Left cardiac atrium (tissue), 4 donors: ENCODE measurements at regions not wholly inside any gene's neighbourhood (a gene's known extent, or its start where the extent isn't known, plus 50 kb on each side); places are given as distances from the start of the nearest gene placed in this dataset.

Source experiments
- ATAC-seq, 2 donors: fragments of 200-7000 bp; cut with Tn5 transposase; one replicate each; pipeline ENCODE4 v1.9.1; 2020; ENCODE audit warnings: mild to moderate bottlenecking in 2 of 2, moderate library complexity in 2 of 2
- DNase-seq: peaks from one replicate; pipeline ENCODE4 v3.0.0-alpha.2; 2020
- intact Hi-C, 2 donors: fragments of 100-400 bp; cut with DNase I; formaldehyde crosslinking; loops; one replicate each; pipeline versions ENCODE4 v1.14.1 to v1.15.1; 2022 to 2023
- donor health status: DM: no; HTN: yes; CAD: no.
- donor health status: DM: no; HTN: yes; CAD: no; lungs with severe emphysema.
- donor health status: DM: yes; HTN: yes; CAD: no.
- donor health status: Dilated cardiomyopathy.

- ATAC-seq, result no peak
- intact Hi-C loops, result no loop called here
- no peak for DNase-seq
These were observed 241.5 kb downstream of the MAF start for GRCh38 chr16:79359082-79359481.

GRCh38 chr16:79358188-79358587 lies 242.3 kb downstream of the MAF start:
- DNase-seq (no peak), ATAC-seq (no peak)
- intact Hi-C loops, result no loop called here

GRCh38 chr16:79355600-79356358 lies 244.8 kb downstream of the MAF start:
- intact Hi-C loops, result no loop called here
- ATAC-seq (no peak), DNase-seq (no peak)

- DNase-seq (no peak), ATAC-seq (no peak)
- intact Hi-C loops, result no loop called here
These were observed 248.6 kb downstream of the MAF start for GRCh38 chr16:79351927-79352326.

GRCh38 chr16:79349803-79350202 lies 250.7 kb downstream of the MAF start:
- DNase-seq (no peak), ATAC-seq (no peak)
- intact Hi-C loops, result no loop called here

- no peak for DNase-seq
- no peak for ATAC-seq
- intact Hi-C loops, result no loop called here
These were observed 251.8 kb downstream of the MAF start for GRCh38 chr16:79348521-79349306.

GRCh38 chr16:79347277-79347676 lies 253.3 kb downstream of the MAF start:
- ATAC-seq, result no peak
- intact Hi-C loops, result no loop called here

GRCh38 chr16:79339863-79340262 lies 260.7 kb downstream of the MAF start:
- ATAC-seq (peak in 1 of 2 donors; percentile 76), DNase-seq (no peak)
- intact Hi-C loops, result no loop called here

More at GRCh38 chr16:79347277-79347676, 253.3 kb downstream of the MAF start:
- no peak for DNase-seq

- DNase-seq, result no peak
- ATAC-seq, result no peak
- intact Hi-C loops, result no loop called here
These were observed 262.6 kb downstream of the MAF start for GRCh38 chr16:79337906-79338305.

GRCh38 chr16:79336437-79337229 lies 263.9 kb downstream of the MAF start:
- peak in 1 of 2 donors; percentile 55 for ATAC-seq
- no peak for DNase-seq
- intact Hi-C loops, result no loop called here

- no peak for ATAC-seq
- intact Hi-C loops, result no loop called here
- no peak for DNase-seq
These were observed 266.4 kb downstream of the MAF start for GRCh38 chr16:79334127-79334526.

GRCh38 chr16:79331066-79331465 lies 269.5 kb downstream of the MAF start:
- no peak for ATAC-seq
- intact Hi-C loops, result no loop called here
- DNase-seq, result no peak

GRCh38 chr16:79329967-79330366 lies 270.6 kb downstream of the MAF start:
- intact Hi-C loops, result no loop called here

GRCh38 chr16:79329166-79329521 lies 271.4 kb downstream of the MAF start:
- intact Hi-C loops, result no loop called here
- DNase-seq, result no peak
- ATAC-seq, result peak; percentile 17 to 70

More at GRCh38 chr16:79329967-79330366, 270.6 kb downstream of the MAF start:
- DNase-seq (no peak), ATAC-seq (no peak)

- DNase-seq (peak; percentile 29), ATAC-seq (peak; percentile 40 to 64)
- intact Hi-C loops, result no loop called here
These were observed 272.0 kb downstream of the MAF start for GRCh38 chr16:79328402-79329165.

GRCh38 chr16:79327836-79328235 lies 272.7 kb downstream of the MAF start:
- no peak for DNase-seq
- no peak for ATAC-seq
- intact Hi-C loops, result no loop called here

GRCh38 chr16:79326549-79326948 lies 274.0 kb downstream of the MAF start:
- intact Hi-C loops, result no loop called here
- no peak for ATAC-seq
- DNase-seq, result no peak

GRCh38 chr16:79325226-79325945 lies 275.2 kb downstream of the MAF start:
- intact Hi-C loops, result no loop called here
- DNase-seq (no peak), ATAC-seq (no peak)

- ATAC-seq (no peak), DNase-seq (no peak)
- intact Hi-C loops, result no loop called here
These were observed 279.6 kb downstream of the MAF start for GRCh38 chr16:79320956-79321355.
